ENCODE measurements at regions not wholly inside any gene's neighbourhood (a gene's known extent, or its start where the extent isn't known, plus 50 kb on each side); places are given as distances from the start of the nearest gene placed in this dataset.

- TF ChIP-seq EZH2 (IDR thresholded peaks at IDR 0.05; ENCODE audit: low read depth, unreplicated experiment) (no peak), CTCF (conservative IDR thresholded peaks at IDR 0.05; ENCODE audit: low read depth in 2 of 2) (no peak), EZH2phosphoT487 (IDR thresholded peaks at IDR 0.05; ENCODE audit: unreplicated experiment) (no peak), NANOG (IDR thresholded peaks at IDR 0.05; ENCODE audit: borderline replicate concordance) (no peak), ETS1 (IDR thresholded peaks at IDR 0.05) (no peak), CREB1 (CRISPR knock-in tag; IDR thresholded peaks at IDR 0.05; ENCODE audit: low read depth) (no peak)
These were observed 919.7 kb upstream of the GYPC start for GRCh38 chr2:125736306-125736705.
